ENCODE measurements at regions not wholly inside any gene's neighbourhood (a gene's known extent, or its start where the extent isn't known, plus 50 kb on each side); places are given as distances from the start of the nearest gene placed in this dataset.

DNA sequence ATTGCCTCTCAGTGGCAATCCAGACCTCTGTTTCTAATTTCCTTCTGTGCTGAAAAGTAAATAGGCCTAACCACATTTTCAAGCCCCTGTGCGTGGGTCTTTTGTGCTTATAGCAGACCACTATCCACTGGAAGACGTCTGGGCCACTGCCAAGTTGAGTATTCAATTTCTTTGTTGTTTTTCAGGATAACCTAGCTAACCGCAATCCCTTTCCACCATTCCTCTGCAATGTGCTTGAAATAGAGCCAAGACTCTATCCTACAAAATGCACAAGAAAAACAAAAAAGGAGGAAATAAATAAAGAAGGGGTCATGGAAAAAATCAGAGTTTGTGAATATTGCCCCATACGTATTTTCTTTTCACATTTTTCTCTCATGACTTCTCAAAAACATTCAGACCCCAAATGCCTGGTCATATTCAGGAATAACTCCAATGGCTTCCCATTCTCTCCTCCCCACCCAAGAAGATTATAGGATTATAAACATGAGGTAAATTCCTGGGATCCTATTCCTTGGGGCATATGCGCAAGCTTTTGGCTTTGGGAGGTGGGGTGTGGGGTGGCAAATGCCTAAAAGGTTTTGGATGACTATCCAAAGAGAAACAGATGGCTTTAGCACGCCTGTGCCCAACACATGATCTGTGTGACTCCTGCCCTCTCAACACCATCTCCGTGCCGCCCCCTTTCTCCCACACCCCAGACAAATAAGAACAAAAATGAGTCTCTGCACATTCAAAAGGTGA, 217.9 kb upstream of the THBS1 start:
- Histone ChIP-seq H3K4me3 (no peak overlapping the region), H3K27ac (no peak overlapping the region), H3K36me3 (no peaks in the 10 kb centered on the region), H3K27me3 (no peaks in the 10 kb centered on the region), H3K9me3 (no peaks in the 10 kb centered on the region), H3K4me1 (peaks cover 0 to 9% (median 7%) of the 10 kb centered on the region in 4 donors)
- intact Hi-C loops (cut with DNase I; ENCODE audit: low total_unique reads) (no loop called here), in situ Hi-C loops (cut with MboI; ENCODE audit: low pct_ligation_motif_present in 1 of 4, low pct_unique_long_range_greater_than_20kb in 1 of 4, low sequenced_read_pairs in 3 of 4) (no loop called here)
- WGBS, 2 donors (ENCODE audit: low coverage in 1 of 2): 84 to 87% methylated on average over 6 to 8 of the region's 8 CpGs
- no peak for TF ChIP-seq POLR2A (IDR thresholded peaks at IDR 0.05)
- TF ChIP-seq EP300 (IDR thresholded peaks at IDR 0.05; ENCODE audit: low read depth): no peak
- TF ChIP-seq, protein P1, sequence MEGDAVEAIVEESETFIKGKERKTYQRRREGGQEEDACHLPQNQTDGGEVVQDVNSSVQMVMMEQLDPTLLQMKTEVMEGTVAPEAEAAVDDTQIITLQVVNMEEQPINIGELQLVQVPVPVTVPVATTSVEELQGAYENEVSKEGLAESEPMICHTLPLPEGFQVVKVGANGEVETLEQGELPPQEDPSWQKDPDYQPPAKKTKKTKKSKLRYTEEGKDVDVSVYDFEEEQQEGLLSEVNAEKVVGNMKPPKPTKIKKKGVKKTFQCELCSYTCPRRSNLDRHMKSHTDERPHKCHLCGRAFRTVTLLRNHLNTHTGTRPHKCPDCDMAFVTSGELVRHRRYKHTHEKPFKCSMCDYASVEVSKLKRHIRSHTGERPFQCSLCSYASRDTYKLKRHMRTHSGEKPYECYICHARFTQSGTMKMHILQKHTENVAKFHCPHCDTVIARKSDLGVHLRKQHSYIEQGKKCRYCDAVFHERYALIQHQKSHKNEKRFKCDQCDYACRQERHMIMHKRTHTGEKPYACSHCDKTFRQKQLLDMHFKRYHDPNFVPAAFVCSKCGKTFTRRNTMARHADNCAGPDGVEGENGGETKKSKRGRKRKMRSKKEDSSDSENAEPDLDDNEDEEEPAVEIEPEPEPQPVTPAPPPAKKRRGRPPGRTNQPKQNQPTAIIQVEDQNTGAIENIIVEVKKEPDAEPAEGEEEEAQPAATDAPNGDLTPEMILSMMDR (IDR thresholded peaks at IDR 0.05): no peak
- TF ChIP-seq POLR2AphosphoS5 (IDR thresholded peaks at IDR 0.05): no peak
- DNase-seq: no peak

DNA sequence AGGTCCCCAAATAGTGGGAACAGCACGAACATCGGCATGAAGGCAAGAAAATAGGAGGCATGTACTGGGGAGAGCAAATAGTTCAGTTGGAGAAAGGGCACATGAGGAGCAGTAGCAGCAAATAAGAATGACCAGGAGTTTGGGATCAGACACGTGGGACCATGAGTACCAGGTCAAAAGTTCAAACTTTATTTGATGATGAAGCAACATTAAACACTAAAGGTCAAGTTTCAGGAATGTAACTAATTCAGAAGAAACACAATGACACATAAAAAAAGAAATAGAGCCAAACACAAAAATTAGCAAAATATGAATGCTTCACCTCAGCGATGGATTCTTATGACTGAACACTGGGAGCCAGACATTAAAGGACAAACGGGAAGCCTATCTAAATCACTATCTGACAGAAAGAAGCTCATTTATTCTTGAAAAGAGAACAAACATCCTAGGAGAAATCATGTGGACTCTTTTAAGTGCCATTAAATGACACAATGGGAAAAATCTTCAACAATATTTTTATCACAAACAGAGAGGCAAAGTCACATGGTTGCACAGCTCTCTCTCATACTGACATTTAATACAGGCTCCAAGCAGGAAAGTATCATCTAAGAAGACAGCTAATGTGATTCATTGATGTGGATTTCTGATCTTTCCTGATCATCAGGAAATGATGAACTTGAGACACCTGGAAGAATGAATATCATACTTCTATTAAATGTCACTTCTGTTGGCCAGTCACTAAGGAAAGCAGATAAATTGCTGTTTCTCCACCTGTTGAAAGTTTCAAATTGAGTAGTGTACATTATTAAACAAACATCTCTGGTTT, 216.9 kb upstream of the THBS1 start:
- in situ Hi-C loops (cut with MboI; ENCODE audit: low pct_ligation_motif_present in 1 of 4, low pct_unique_long_range_greater_than_20kb in 1 of 4, low sequenced_read_pairs in 3 of 4) (no loop called here), intact Hi-C loops (cut with DNase I; ENCODE audit: low total_unique reads) (no loop called here)
- H3K36me3 ChIP-seq: no peaks in the 10 kb centered on the region
- no peaks in the 10 kb centered on the region for H3K27me3 ChIP-seq
- WGBS, 2 donors (ENCODE audit: low coverage in 1 of 2): 71 to 85% methylated on average over 4 to 5 of the region's 5 CpGs
- H3K4me1 ChIP-seq: no peaks in the 10 kb centered on the region
- no peaks in the 10 kb centered on the region for H3K9me3 ChIP-seq
- DNase-seq: no peak
- no peak overlapping the region for H3K27ac ChIP-seq
- no peak for TF ChIP-seq EP300 (IDR thresholded peaks at IDR 0.05; ENCODE audit: low read depth)
- TF ChIP-seq, protein P1 (IDR thresholded peaks at IDR 0.05): no peak
- no peak for TF ChIP-seq POLR2AphosphoS5 (IDR thresholded peaks at IDR 0.05)
- TF ChIP-seq POLR2A (IDR thresholded peaks at IDR 0.05): no peak
- no peak overlapping the region for H3K4me3 ChIP-seq

DNA sequence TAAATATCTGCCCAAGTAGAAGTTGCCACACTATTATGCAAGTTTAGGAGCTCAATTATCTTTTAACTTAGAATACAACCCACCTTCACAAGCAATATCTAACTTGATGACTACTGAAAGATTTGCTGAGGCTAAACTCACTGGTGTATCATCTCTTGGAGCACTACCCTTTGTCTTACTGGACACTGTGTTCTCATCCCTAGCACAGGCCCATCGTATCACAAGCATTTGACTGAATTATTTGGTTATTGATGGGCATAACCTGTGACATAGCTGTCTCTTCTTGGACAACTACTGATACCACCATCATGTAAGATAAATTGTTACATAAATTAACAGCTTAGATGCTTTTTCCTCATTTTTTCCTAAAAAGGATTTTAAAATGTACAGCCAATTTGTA, 216.2 kb upstream of the THBS1 start:
- Histone ChIP-seq H3K4me1 (no peaks in the 10 kb centered on the region), H3K36me3 (no peaks in the 10 kb centered on the region), H3K4me3 (no peak overlapping the region), H3K27ac (no peak overlapping the region), H3K9me3 (no peaks in the 10 kb centered on the region), H3K27me3 (no peaks in the 10 kb centered on the region)
- 64 to 68% methylated on average over 1 of the region's 1 CpG for WGBS, 2 donors (ENCODE audit: low coverage in 1 of 2)
- TF ChIP-seq POLR2A (IDR thresholded peaks at IDR 0.05) (no peak), POLR2AphosphoS5 (IDR thresholded peaks at IDR 0.05) (no peak), EP300 (IDR thresholded peaks at IDR 0.05; ENCODE audit: low read depth) (no peak)
- TF ChIP-seq, protein P1 (IDR thresholded peaks at IDR 0.05): no peak
- in situ Hi-C loops (cut with MboI; ENCODE audit: low pct_ligation_motif_present in 1 of 4, low pct_unique_long_range_greater_than_20kb in 1 of 4, low sequenced_read_pairs in 3 of 4) (no loop called here), intact Hi-C loops (cut with DNase I; ENCODE audit: low total_unique reads) (no loop called here)
- no peak for DNase-seq

DNA sequence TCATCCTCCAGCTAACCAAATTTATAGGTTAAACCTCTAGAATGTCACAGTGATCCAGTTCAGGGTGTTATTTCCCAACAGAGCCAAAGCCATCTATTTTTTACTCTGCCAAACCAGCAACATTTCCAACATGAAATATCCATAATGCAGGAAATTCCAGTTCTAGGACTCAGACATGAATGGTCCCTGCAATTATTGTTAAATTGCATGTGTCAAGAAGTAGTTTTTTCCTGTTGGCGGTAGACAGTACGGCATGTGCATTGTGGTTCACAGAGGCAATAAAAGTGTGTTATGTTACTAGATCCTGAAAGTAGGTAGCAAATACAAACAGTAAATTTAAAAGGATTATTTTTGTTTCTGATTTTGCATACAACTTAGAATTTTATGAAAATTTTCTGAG, 215.7 kb upstream of the THBS1 start:
- 58 to 67% methylated on average over 2 of the region's 2 CpGs for WGBS, 2 donors (ENCODE audit: low coverage in 1 of 2)
- no peak for DNase-seq
- no peak for TF ChIP-seq POLR2AphosphoS5 (IDR thresholded peaks at IDR 0.05)
- TF ChIP-seq, protein P1 (IDR thresholded peaks at IDR 0.05): peak in 2 of 5 experiments; percentile 14 to 23
- no peak for TF ChIP-seq EP300 (IDR thresholded peaks at IDR 0.05; ENCODE audit: low read depth)
- in situ Hi-C loops (cut with MboI; ENCODE audit: low pct_ligation_motif_present in 1 of 4, low pct_unique_long_range_greater_than_20kb in 1 of 4, low sequenced_read_pairs in 3 of 4) (no loop called here), intact Hi-C loops (cut with DNase I; ENCODE audit: low total_unique reads) (no loop called here)
- Histone ChIP-seq H3K36me3 (no peaks in the 10 kb centered on the region), H3K27me3 (no peaks in the 10 kb centered on the region), H3K4me1 (no peaks in the 10 kb centered on the region), H3K4me3 (no peak overlapping the region), H3K27ac (no peak overlapping the region), H3K9me3 (no peaks in the 10 kb centered on the region)

All from transverse colon (tissue), 4 donors.